SU-DHL-6 (cell line): ENCODE measurements at regions not wholly inside any gene's neighbourhood (a gene's known extent, or its start where the extent isn't known, plus 50 kb on each side); places are given as distances from the start of the nearest gene placed in this dataset.

ENCODE experiments used
- EZH2phosphoT487 ChIP-seq: fragments of 200-600 bp; sonication (generic), shearing (Covaris generic); conservative IDR thresholded peaks from 2 replicates; pipeline ENCODE4 v1.6.1; 2018; ENCODE audit warnings: mild to moderate bottlenecking, antibody characterized with exemption, low read length, moderate library complexity, mixed read lengths
- TF ChIP-seq, protein P1 (sequence below): fragments of 200-600 bp; sonication (generic); IDR thresholded peaks from one replicate; pipeline ENCODE4 v1.5.1; 2017; ENCODE audit warnings: antibody characterized with exemption, mild to moderate bottlenecking, low read length, moderate library complexity; ENCODE audit not compliant: insufficient read depth, poor library complexity, severe bottlenecking

DNA sequence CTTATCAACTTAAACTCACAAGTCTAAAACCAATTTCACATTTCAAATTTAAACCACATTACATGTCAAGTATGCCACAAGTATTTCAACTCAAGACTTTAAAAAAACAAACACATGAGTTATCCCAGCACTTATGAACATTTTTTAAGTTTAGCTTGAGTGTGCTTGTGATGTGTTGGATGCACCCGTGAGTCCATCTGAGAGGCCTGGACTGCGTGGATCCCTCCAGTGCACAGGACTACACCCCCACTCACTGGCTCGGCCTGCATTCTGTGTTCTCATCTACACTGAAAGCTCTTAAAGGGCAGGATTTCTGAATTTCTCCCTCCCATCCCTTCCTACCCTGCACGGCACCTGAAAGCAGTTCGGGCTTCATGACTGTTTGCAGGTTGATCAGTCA, 128.8 kb upstream of the CD93 start:
- TF ChIP-seq, protein P1, sequence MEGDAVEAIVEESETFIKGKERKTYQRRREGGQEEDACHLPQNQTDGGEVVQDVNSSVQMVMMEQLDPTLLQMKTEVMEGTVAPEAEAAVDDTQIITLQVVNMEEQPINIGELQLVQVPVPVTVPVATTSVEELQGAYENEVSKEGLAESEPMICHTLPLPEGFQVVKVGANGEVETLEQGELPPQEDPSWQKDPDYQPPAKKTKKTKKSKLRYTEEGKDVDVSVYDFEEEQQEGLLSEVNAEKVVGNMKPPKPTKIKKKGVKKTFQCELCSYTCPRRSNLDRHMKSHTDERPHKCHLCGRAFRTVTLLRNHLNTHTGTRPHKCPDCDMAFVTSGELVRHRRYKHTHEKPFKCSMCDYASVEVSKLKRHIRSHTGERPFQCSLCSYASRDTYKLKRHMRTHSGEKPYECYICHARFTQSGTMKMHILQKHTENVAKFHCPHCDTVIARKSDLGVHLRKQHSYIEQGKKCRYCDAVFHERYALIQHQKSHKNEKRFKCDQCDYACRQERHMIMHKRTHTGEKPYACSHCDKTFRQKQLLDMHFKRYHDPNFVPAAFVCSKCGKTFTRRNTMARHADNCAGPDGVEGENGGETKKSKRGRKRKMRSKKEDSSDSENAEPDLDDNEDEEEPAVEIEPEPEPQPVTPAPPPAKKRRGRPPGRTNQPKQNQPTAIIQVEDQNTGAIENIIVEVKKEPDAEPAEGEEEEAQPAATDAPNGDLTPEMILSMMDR: no peak
- no peak for TF ChIP-seq EZH2phosphoT487
